HCT116 (cell line): ENCODE measurements at regions not wholly inside any gene's neighbourhood (a gene's known extent, or its start where the extent isn't known, plus 50 kb on each side); places are given as distances from the start of the nearest gene placed in this dataset.

ENCODE experiments used
- ATAC-seq: fragments of 200-7000 bp; cut with Tn5 transposase; 2 replicates; pipeline ENCODE4 v1.9.1; 2020; ENCODE audit warnings: mild to moderate bottlenecking, moderate library complexity
- BruUV-seq: library from RNA; stranded (reverse); fragments of 400-500 nt; replicated peaks from 2 replicates; lab custom pipeline; 2021; lab: Mats Ljungman, UMichigan
- CTCF ChIA-PET: fragments of 300-600 bp; sonication (Branson Sonifier 250); formaldehyde crosslinking; loops from one replicate; lab custom pipeline; 2021; ENCODE audit warnings: antibody characterized with exemption; lab: Charles Lee
- POLR2A ChIA-PET: fragments of 300-600, 350-600 bp; sonication (Branson Sonifier 250); formaldehyde crosslinking; loops from one replicate; lab custom pipeline; 2021; ENCODE audit warnings: antibody characterized with exemption; lab: Charles Lee
- RAD21 ChIA-PET, 2 experiments: fragments of 300-600 bp; sonication (Branson Sonifier 250); formaldehyde crosslinking; loops; one replicate each; lab custom pipeline; 2023; ENCODE audit warnings: low total read pairs in 2 of 2; ENCODE audit not compliant: uncharacterized antibody in 2 of 2, unreplicated experiment in 2 of 2, low non-redundant PET in 1 of 2; lab: Charles Lee
- DNase-seq: peaks from one replicate; pipeline ENCODE4 v3.0.0-alpha.2; 2010; ENCODE audit warnings: low read depth, low spot score
- H2AFZ ChIP-seq: fragments of 200-600 bp; shearing (Covaris generic), sonication (generic); 2 replicates; pipeline ENCODE4 v1.6.1; 2017; ENCODE audit warnings: low read depth, mixed run types, mixed read lengths, antibody characterized with exemption, low read length; ENCODE audit not compliant: poor library complexity, severe bottlenecking
- H3K27ac ChIP-seq: 2 replicates; pipeline ENCODE4 v1.5.1; 2012; ENCODE audit warnings: low read depth, low read length
- H3K27me3 ChIP-seq: fragments of 200-600 bp; sonication (generic); 2 replicates; pipeline ENCODE4 v1.6.1; 2016; ENCODE audit warnings: mixed run types, low read length, mixed read lengths; ENCODE audit not compliant: insufficient read depth
- H3K36me3 ChIP-seq, 2 experiments: fragments of 200-500 bp in 1 of 2; fragments of 200-600 bp in 1 of 2; sonication (Bioruptor generic) in 1 of 2; sonication (generic) in 1 of 2; 2 replicates each; pipeline versions ENCODE4 v1.5.1 to v1.6.1; 2014 to 2016; ENCODE audit warnings: low read length in 2 of 2, inconsistent platforms in 1 of 2, mixed read lengths in 1 of 2, mixed run types in 1 of 2; ENCODE audit not compliant: insufficient read depth in 2 of 2, control insufficient read depth in 1 of 2
- H3K4me1 ChIP-seq, 2 experiments: fragments of 200-600 bp in 1 of 2; sonication (generic) in 1 of 2; 2 replicates each; pipeline versions ENCODE4 v1.5.1 to v1.6.1; 2012 to 2017; ENCODE audit warnings: low read length in 2 of 2, inconsistent platforms in 1 of 2, mild to moderate bottlenecking in 1 of 2, mixed read lengths in 1 of 2, mixed run types in 1 of 2, moderate library complexity in 1 of 2; ENCODE audit not compliant: insufficient read depth in 2 of 2, control insufficient read depth in 1 of 2
- H3K4me2 ChIP-seq: fragments of 200-600 bp; sonication (generic); 2 replicates; pipeline ENCODE4 v1.6.1; 2017; ENCODE audit warnings: mixed run types, low read length, mixed read lengths
- H3K4me3 ChIP-seq, 2 experiments: fragments of 200-600 bp in 1 of 2; sonication (generic) in 1 of 2; replicated peaks in 1 of 2; 2 replicates each; pipeline ENCODE4 v1.5.1; 2011 to 2016; ENCODE audit warnings: low read length in 2 of 2, control low read depth in 1 of 2, low read depth in 1 of 2, mild to moderate bottlenecking in 1 of 2, mixed read lengths in 1 of 2, mixed run types in 1 of 2
- H3K79me2 ChIP-seq: fragments of 200-600 bp; sonication (generic); 2 replicates; pipeline ENCODE4 v1.6.1; 2017; ENCODE audit warnings: mild to moderate bottlenecking, mixed run types, low read length, moderate library complexity, mixed read lengths; ENCODE audit not compliant: insufficient read depth
- H3K9ac ChIP-seq: fragments of 200-600 bp; sonication (generic); 2 replicates; pipeline ENCODE4 v1.6.1; 2016; ENCODE audit warnings: low read length, mixed read lengths
- H3K9me2 ChIP-seq: fragments of 200-600 bp; sonication (generic), shearing (Covaris generic); 2 replicates; pipeline ENCODE4 v1.6.1; 2017; ENCODE audit warnings: mixed run types, mild to moderate bottlenecking, moderate library complexity; ENCODE audit not compliant: insufficient read depth
- H3K9me3 ChIP-seq, 2 experiments: fragments of 200-500 bp in 1 of 2; fragments of 200-600 bp in 1 of 2; sonication (Bioruptor generic) in 1 of 2; sonication (generic) in 1 of 2; 2 replicates each; pipeline ENCODE4 v1.6.1; 2014 to 2017; ENCODE audit warnings: low read length in 2 of 2, mixed read lengths in 2 of 2, inconsistent platforms in 1 of 2, low read depth in 1 of 2, mild to moderate bottlenecking in 1 of 2, mixed run types in 1 of 2, moderate library complexity in 1 of 2; ENCODE audit not compliant: control insufficient read depth in 1 of 2, insufficient read depth in 1 of 2
- H4K20me1 ChIP-seq: fragments of 200-600 bp; sonication (generic), shearing (Covaris generic); 2 replicates; pipeline ENCODE4 v1.6.1; 2017; ENCODE audit warnings: mixed run types, mild to moderate bottlenecking, moderate library complexity; ENCODE audit not compliant: insufficient read depth
- ATF3 ChIP-seq: IDR thresholded peaks from 2 replicates; pipeline ENCODE4 v1.6.1; 2012
- EGR1 ChIP-seq: IDR thresholded peaks from 2 replicates; pipeline ENCODE4 v1.6.1; 2012; ENCODE audit warnings: low read depth
- ELF1 ChIP-seq: IDR thresholded peaks from 2 replicates; pipeline ENCODE4 v1.6.1; 2012; ENCODE audit warnings: low read depth, borderline replicate concordance
- EZH2 ChIP-seq: fragments of 200-600 bp; sonication (generic); IDR thresholded peaks from 2 replicates; pipeline ENCODE4 v1.6.1; 2017; ENCODE audit warnings: antibody characterized with exemption, mixed run types
- FOSL1 ChIP-seq: IDR thresholded peaks from 2 replicates; pipeline ENCODE4 v1.6.1; 2012; ENCODE audit warnings: low read depth
- JUND ChIP-seq: IDR thresholded peaks from 2 replicates; pipeline ENCODE4 v1.6.1; 2012
- MAX ChIP-seq: IDR thresholded peaks from 2 replicates; pipeline ENCODE4 v1.6.1; 2012
- POLR2A ChIP-seq: IDR thresholded peaks from 2 replicates; pipeline ENCODE4 v1.7.0; 2011; ENCODE audit warnings: borderline replicate concordance; ENCODE audit not compliant: insufficient read depth, insufficient read length; ENCODE audit errors: extremely low read depth
- POLR2AphosphoS5 ChIP-seq: IDR thresholded peaks from 2 replicates; pipeline ENCODE4 v1.6.1; 2011; ENCODE audit warnings: mild to moderate bottlenecking, low read depth, low read length, moderate library complexity
- RAD21 ChIP-seq: IDR thresholded peaks from 2 replicates; pipeline ENCODE4 v1.6.1; 2012; ENCODE audit warnings: low read depth, mild to moderate bottlenecking
- SIN3A ChIP-seq: IDR thresholded peaks from 2 replicates; pipeline ENCODE4 v1.6.1; 2012; ENCODE audit warnings: low read depth
- SP1 ChIP-seq: IDR thresholded peaks from 2 replicates; pipeline ENCODE4 v1.6.1; 2012; ENCODE audit warnings: low read depth
- TCF7L2 ChIP-seq: IDR thresholded peaks from 2 replicates; pipeline ENCODE4 v1.7.0; 2011; ENCODE audit warnings: borderline replicate concordance, inconsistent platforms; ENCODE audit not compliant: insufficient read depth, insufficient read length; ENCODE audit errors: extremely low read depth
- YY1 ChIP-seq: IDR thresholded peaks from 2 replicates; pipeline ENCODE4 v1.6.1; 2011; ENCODE audit warnings: low read length, low read depth, moderate library complexity, mild to moderate bottlenecking; ENCODE audit not compliant: insufficient replicate concordance; ENCODE audit errors: extremely low read depth
- ZFX ChIP-seq: fragments of 450-650 bp; IDR thresholded peaks from 2 replicates; pipeline ENCODE4 v1.6.1; 2017
- ZNF274 ChIP-seq: fragments of 200-500 bp; sonication (Bioruptor generic); IDR thresholded peaks from 2 replicates; pipeline ENCODE4 v1.6.1; 2014; ENCODE audit warnings: mild to moderate bottlenecking, low read depth, low read length, inconsistent platforms
- intact Hi-C: fragments of 100-400 bp; cut with micrococcal nuclease; formaldehyde crosslinking; loops from 2 replicates; pipeline ENCODE4 v1.10.0; 2022
- TF ChIP-seq, protein P1 (sequence below), 3 experiments: fragments of 200-600 bp in 1 of 3; sonication (generic) in 1 of 3; IDR thresholded peaks in 2 of 3; conservative IDR thresholded peaks in 1 of 3; 2 replicates each; pipeline ENCODE4 v1.5.1; 2012 to 2017; ENCODE audit warnings: low read depth in 2 of 3, low read length in 2 of 3, antibody characterized with exemption in 1 of 3, borderline replicate concordance in 1 of 3, control low read depth in 1 of 3, mild to moderate bottlenecking in 1 of 3, mixed read lengths in 1 of 3, mixed run types in 1 of 3, moderate library complexity in 1 of 3; ENCODE audit not compliant: insufficient read depth in 1 of 3
- TF ChIP-seq, protein P2 (sequence below): IDR thresholded peaks from 2 replicates; pipeline ENCODE4 v1.6.1; 2011; ENCODE audit warnings: mild to moderate bottlenecking, low read length, moderate library complexity; ENCODE audit not compliant: insufficient replicate concordance; ENCODE audit errors: extremely low read depth
- TF ChIP-seq, protein P3 (sequence below): IDR thresholded peaks from 2 replicates; pipeline ENCODE4 v1.6.1; 2012; ENCODE audit warnings: low read depth

DNA sequence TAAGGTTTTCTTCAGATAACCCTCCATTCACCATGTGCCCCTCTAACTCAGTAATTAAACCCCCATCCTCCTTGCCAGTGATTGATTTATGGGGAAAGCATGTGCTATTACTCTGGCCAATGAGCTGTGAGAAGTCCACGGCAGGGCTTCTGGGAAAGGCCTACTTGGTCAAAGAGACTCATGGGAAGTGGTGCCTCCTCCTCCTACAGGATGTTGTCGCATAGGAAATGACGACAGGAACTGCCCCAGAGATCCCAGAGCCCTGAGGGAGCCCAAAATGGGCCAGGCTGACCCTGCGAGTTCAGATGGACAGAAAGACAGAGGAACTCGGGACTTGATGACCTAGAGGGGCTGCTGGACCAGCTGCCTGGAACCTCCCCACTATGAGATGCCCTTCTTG lies 938.1 kb upstream of the TMEM132C start (continued):
- TF ChIP-seq EZH2 = no peak

DNA sequence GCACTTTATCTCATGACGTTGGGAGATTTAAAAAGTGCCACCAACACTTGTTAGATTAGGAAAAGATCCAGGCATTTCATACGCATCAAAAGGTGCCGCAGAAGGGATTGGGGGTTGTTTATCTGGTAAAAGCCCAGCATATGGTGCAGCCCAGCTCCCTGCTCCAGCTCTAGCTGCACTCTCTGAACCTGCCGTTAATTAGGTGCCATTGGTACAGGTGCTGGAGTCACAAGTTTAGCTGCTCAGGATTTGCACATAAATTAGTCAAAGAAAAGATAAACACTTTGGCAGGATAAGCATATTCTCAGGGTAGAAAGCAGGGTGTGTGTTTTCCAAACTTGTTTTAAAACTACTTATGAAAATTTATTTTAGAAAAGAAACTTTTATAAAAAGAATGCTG lies 932.6 kb upstream of the TMEM132C start:
- no peaks in the 10 kb centered on the region for H3K4me1 ChIP-seq
- H3K27ac ChIP-seq = no peak overlapping the region
- ATAC-seq = no peak
- CTCF ChIA-PET = interaction anchor here (1.2 kb wide), 1 partner anchor 29 kb away, joined by 3 read pairs; no protein-coding TSS in a partner anchor
- H2AFZ ChIP-seq = no peak overlapping the region
- no peaks in the 10 kb centered on the region for H4K20me1 ChIP-seq
- BruUV-seq = no TSS peak
- TF ChIP-seq, protein P1, sequence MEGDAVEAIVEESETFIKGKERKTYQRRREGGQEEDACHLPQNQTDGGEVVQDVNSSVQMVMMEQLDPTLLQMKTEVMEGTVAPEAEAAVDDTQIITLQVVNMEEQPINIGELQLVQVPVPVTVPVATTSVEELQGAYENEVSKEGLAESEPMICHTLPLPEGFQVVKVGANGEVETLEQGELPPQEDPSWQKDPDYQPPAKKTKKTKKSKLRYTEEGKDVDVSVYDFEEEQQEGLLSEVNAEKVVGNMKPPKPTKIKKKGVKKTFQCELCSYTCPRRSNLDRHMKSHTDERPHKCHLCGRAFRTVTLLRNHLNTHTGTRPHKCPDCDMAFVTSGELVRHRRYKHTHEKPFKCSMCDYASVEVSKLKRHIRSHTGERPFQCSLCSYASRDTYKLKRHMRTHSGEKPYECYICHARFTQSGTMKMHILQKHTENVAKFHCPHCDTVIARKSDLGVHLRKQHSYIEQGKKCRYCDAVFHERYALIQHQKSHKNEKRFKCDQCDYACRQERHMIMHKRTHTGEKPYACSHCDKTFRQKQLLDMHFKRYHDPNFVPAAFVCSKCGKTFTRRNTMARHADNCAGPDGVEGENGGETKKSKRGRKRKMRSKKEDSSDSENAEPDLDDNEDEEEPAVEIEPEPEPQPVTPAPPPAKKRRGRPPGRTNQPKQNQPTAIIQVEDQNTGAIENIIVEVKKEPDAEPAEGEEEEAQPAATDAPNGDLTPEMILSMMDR (IDR thresholded peaks at IDR 0.05 in 2 of 3, conservative IDR thresholded peaks at IDR 0.05 in 1 of 3; ENCODE audit: borderline replicate concordance in 1 of 3, insufficient read depth in 1 of 3, low read depth in 2 of 3, low read length in 2 of 3) = no peak
- TF ChIP-seq YY1 (no peak), POLR2A (no peak), TCF7L2 (no peak), POLR2AphosphoS5 (no peak), ZNF274 (no peak), ZFX (no peak), EGR1 (no peak), EZH2 (no peak), JUND (no peak), FOSL1 (no peak), MAX (no peak), ELF1 (no peak), ATF3 (no peak), RAD21 (no peak), SIN3A (no peak), SP1 (no peak)
- TF ChIP-seq, protein P2, sequence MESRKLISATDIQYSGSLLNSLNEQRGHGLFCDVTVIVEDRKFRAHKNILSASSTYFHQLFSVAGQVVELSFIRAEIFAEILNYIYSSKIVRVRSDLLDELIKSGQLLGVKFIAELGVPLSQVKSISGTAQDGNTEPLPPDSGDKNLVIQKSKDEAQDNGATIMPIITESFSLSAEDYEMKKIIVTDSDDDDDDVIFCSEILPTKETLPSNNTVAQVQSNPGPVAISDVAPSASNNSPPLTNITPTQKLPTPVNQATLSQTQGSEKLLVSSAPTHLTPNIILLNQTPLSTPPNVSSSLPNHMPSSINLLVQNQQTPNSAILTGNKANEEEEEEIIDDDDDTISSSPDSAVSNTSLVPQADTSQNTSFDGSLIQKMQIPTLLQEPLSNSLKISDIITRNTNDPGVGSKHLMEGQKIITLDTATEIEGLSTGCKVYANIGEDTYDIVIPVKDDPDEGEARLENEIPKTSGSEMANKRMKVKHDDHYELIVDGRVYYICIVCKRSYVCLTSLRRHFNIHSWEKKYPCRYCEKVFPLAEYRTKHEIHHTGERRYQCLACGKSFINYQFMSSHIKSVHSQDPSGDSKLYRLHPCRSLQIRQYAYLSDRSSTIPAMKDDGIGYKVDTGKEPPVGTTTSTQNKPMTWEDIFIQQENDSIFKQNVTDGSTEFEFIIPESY = no peak
- TF ChIP-seq, protein P3, sequence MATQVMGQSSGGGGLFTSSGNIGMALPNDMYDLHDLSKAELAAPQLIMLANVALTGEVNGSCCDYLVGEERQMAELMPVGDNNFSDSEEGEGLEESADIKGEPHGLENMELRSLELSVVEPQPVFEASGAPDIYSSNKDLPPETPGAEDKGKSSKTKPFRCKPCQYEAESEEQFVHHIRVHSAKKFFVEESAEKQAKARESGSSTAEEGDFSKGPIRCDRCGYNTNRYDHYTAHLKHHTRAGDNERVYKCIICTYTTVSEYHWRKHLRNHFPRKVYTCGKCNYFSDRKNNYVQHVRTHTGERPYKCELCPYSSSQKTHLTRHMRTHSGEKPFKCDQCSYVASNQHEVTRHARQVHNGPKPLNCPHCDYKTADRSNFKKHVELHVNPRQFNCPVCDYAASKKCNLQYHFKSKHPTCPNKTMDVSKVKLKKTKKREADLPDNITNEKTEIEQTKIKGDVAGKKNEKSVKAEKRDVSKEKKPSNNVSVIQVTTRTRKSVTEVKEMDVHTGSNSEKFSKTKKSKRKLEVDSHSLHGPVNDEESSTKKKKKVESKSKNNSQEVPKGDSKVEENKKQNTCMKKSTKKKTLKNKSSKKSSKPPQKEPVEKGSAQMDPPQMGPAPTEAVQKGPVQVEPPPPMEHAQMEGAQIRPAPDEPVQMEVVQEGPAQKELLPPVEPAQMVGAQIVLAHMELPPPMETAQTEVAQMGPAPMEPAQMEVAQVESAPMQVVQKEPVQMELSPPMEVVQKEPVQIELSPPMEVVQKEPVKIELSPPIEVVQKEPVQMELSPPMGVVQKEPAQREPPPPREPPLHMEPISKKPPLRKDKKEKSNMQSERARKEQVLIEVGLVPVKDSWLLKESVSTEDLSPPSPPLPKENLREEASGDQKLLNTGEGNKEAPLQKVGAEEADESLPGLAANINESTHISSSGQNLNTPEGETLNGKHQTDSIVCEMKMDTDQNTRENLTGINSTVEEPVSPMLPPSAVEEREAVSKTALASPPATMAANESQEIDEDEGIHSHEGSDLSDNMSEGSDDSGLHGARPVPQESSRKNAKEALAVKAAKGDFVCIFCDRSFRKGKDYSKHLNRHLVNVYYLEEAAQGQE = no peak
- TF ChIP-seq, all 23 proteins: peak for 0
- H3K9me3 ChIP-seq = no peaks in the 10 kb centered on the region
- no peaks in the 10 kb centered on the region for H3K9me2 ChIP-seq
- no peaks in the 10 kb centered on the region; the same call in 1 of the 2 replicates for H3K27me3 ChIP-seq
- H3K79me2 ChIP-seq = no peaks in the 10 kb centered on the region
- no peak overlapping the region for H3K4me2 ChIP-seq
- DNase-seq = no peak
- ChIA-PET POLR2A (no interaction called here), RAD21 (no interaction called here)
- intact Hi-C loops = no loop called here
- no peak overlapping the region for H3K9ac ChIP-seq
- H3K36me3 ChIP-seq = no peaks in the 10 kb centered on the region
- no peak overlapping the region for H3K4me3 ChIP-seq
